NCI-H226 (cell line): ENCODE measurements at regions not wholly inside any gene's neighbourhood (a gene's known extent, or its start where the extent isn't known, plus 50 kb on each side); places are given as distances from the start of the nearest gene placed in this dataset.
"Not testable (repeated sequence)": the region's sequence is repeated elsewhere in the genome, so short reads cannot be mapped to it uniquely, and the experiment has no call there.

ENCODE experiments used
- DNase-seq: peaks from one replicate; pipeline ENCODE4 v3.0.0-alpha.2; 2015

DNA sequence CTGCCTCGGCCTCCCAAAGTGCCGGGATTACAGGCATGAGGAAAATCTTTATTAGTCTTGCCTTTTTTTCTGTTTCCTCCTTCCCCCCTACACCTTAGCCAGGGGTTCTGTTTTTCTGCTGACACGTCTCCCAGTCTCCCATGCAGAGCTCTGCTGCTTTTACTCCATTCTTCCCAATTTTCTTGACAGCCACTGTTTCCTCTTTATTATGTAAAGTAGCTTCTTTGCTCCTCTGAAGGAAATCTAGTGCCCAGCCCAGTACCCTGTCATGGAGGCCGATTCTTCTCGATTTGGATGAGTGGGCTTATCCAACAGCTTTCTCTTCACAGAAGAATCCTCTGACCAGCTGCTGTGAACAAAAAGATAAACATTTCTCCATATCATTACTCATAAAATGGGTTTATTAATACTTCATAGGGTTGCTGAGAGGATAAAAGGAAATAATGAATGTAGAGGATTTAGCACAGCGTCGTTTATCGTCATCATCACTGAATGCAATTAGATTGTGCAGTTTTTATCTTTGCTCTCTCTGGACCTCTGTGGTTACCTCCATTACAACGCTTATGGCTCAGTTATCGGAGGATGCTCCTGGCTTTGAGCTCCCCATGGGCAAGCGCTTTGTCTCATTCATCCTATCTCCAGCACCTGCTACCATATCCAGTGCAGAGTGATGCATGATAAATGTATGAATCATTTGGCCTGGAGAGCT is 375.6 kb upstream of the C11orf87 start:
- peak; percentile 9 for DNase-seq

DNA sequence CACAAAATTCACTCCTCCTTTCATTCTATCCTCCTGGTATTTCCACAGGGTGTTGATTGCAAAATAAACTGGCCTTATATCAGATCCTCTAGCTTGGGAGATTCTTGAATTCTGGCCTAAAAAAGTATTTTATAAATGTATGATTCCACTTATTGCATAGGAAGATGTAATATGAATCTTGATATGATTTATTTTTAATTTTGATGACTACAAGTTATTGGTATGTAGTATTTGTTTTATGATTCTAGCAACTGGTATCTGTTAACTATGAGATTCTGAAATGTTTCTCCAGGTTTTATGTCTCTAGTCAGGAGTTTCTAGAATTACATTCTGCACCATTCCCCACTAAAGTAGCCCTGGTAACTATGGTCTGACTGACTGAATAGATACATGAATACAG is 373.9 kb upstream of the C11orf87 start:
- no peak for DNase-seq

DNA sequence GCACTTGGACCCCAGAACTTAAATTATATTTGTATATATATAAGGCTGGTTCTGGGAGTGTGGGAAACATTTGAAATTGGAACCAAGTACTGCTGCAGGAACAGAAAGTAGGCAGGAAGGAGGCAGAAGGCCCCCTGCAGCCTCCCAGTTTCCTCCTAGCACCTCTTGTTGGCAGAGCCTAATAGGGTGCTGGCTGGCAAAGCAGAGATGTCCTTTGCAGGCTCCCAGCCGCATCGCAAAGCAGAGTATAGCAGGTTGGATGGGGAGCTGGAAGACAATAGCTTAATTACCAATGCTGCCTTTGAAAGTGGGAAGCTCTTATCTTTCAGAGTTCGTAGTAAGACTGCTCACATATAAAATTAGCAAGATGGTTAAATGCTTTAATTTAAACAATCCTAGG is 370.8 kb upstream of the C11orf87 start:
- no peak for DNase-seq

DNA sequence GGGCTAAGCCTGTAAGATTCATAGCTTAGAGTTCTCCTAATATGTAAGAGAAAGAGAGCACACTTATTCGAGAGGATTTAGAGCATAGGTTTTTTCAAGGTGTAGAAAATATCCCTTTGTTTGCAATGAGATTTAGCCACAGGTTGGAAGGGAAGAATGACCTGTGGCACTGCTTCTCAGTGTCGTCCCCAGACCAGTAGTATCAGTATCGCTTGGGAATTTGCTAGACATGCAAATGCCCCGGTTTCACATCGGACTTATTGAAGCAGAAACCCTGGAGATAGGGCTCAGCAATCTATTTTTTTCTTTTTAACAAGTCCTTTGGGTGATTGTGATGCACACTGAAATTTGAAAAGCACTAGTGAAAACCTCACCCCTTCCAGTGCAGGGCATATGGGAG is 362.6 kb upstream of the C11orf87 start:
- DNase-seq, result no peak

DNA sequence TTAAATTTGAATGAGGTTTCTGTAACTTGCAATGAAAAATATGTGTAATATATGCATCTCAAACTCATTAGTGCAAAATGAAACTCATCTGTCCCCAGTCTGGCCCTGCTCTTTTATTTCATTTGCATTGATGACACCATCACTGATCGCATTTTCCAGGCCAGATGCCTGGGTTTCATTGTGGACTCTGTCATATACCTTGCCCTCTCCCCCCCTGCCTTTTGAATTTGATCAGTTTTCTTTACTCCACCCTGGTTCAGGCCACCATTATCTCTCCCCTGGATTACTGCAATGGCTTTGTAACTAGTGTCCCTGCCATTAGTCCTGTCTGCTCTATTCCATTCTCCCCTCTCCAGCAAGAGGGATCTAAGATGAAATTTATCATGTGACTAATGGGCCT is 360.6 kb upstream of the C11orf87 start:
- DNase-seq, result no peak

DNA sequence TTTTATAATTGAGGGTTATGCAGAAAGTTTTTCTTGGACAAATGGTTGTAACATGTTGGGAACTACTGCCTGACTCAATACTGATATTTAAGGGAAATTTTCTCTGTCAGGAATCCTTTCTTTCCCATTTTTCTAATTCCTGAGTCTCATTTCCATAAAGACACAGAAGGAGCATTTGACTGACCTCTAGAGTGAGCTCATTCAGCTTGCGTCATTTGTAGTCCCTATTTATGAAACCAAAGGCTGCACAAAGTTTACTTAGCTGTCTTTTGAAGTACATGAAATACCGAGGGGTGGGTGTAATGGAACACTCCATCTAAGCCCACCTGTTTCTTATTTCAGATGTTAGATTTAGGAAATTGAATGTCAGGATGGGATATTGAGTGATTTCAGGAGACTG is 359.5 kb upstream of the C11orf87 start:
- DNase-seq, result no peak

DNA sequence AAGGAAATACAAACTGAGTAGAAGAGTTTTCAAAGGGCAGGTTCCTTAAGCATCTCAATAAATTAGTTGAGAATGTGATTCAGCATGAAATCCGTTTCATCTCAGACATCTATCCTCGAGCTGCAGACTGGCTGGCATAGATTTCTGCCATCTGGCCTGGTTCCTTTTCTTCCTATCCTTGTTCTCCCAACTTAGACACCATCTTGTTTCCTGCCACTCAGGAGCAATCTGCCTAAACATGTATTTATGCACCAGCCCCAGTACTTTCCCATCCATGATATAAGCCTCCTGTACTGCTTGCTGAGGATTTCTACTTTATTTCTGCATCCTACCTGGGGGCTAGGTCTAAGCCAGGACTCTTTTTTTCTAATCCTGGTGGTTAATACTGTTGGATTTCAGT is 359.1 kb upstream of the C11orf87 start:
- DNase-seq, result no peak

DNA sequence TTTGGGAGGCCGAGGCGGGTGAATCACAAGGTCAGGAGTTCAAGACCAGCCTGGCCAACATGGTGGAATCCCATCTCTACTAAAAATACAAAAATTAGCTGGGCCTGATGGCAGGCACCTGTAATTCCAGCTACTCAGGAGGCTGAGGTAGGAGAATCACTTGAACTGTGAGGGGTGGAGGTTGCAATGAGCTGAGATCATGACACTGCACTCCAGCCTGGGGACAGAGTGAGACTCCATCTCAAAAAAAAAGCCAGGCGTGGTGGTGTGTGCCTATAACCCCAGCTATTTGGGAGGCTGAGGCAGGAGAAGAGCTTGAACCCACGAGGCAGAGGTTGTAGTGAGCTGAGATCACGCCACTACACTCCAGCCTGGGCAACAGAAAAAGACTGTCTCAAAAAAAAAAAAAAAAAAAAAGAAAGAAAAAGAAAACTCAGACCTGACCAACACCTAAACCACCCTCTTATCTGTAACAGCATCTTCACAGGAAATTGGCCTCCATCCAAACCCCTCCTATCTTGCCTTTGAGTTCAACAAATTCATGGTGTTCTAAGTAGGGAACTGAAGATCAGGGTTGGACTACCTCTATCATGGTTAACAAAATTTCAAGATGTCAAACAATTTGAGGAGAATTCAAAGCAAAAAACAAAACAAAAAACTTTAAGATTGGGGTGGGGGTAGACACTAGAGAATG is 357.2 kb upstream of the C11orf87 start:
- not testable (repeated sequence) for DNase-seq

DNA sequence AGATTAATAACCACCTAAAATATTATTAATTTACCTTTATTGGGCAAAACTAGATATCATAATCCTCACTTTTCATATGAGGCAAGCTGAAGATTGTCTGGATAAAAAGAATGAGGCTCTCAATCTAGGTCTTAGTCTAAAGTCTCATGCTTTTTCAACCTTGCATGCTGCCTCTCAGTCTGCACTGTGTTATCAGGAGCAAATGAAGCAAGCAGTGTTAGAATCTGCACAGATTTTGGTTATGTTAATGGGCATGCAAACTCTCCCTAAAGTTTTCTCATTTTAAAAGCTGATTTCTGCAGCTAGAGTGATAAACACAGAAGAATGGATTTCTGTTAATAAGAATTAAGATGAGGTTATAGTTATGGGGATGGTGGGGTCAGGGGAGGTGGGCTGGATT is 350.7 kb upstream of the C11orf87 start:
- no peak for DNase-seq

DNA sequence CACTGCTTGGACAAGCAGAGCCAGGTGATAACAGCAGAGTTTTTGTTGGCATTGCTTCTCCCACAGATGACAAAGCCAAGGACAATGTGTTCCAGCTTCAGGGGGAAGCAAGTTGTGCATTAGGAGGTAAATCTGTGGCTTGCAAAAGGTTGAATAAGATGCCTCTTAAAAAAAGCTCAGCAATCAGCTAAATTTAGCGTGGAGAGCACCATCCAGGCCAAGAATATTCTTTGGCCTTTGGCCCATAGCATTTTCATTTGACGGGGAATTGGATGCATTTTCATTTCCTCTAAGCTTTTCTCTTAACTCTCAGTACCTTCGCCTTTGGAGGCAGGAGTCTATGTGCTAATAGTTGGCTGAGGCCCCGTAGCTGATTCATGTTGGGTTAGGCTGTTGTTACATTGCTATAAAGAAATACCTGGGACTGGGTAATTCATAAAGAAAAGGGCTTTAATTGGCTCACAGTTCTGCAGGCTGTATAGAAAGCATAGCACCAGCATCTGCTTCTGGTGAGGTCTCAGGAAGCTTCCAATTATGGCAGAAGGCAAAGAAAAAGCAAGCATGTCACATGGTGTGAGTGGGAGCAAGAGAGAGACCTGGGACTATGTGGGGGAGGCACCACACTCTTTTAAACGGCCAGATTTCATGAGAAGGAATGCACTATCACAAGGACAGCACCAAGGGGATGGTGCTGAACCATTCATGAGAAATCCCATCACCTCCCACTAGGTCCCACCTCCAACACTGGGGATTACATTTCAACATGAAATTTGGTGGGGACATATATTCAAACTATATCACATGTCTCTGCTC is 350.1 kb upstream of the C11orf87 start:
- peak; percentile 88 for DNase-seq

DNA sequence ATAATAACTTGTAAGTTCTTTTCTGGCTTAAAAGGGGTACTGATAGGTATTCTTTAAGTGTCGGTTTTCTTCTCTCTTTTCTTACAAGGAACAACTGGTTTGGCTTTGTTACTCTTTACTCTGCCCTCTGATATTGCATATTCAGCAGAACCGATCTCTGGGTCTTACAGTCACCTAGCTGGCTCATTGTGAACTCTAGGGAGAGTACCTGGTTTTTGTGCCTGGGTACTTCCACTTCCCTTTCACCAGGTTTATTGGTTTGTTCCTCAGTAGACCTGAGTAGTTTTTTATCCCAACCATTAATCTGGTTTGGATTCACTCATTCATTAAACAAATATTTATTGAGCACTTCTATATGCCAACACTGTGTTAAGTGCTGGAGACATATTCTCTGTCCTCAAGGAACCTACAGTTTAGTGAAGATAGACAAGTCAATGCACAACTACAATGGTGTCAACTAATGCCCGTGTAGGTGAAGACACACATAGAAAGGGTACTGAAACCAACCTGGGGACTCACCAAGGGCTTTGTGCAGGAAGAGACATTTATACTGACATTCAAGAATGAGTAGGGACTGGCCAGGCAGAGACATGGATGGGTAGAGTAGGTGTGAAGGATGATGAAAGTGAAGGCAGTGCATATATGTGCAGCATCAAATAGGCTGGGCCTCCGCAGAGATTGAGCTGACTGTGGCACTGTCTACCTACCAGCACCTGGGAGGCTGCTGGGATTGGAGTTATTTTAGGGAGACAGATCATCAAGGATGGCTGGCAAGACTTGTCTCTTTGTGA is 348.8 kb upstream of the C11orf87 start:
- DNase-seq, result no peak

DNA sequence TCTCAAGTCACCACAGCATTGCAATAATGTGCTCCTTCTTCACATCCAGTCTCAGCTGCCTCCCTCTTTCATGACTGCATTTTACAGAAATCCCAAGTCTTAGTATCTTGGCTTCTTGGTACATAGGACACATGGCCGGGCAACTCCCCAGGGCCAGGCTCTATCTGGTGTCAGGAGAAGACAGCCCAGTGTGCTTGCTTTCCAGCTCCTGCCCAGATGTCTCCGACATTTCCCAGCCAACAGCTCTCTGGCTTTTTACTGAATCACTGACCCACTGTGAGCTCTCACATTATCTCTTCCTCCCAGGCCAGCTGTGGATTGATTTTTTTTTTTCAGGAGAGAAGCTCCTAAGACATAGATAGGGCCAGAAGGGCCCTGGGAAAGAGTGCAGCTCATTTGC is 346.0 kb upstream of the C11orf87 start:
- no peak for DNase-seq

DNA sequence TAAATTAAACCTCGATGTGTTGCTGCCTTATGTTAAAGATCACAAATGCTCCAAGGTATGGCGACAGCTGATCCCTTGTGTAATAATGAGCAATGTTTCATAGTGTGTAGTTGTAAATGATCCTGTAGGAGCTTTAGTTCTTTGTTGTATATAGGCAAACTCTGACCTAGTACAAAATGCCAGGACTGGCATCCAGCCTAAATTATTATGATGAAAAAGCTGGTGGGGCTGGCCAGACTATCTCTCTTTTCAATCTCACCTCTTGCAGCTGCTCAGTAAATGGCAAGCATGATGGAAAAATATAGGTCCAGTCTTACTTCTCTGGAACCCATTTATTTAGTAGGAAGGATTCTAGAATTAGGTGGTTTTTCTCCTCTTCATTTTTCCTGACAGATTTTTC is 345.1 kb upstream of the C11orf87 start:
- DNase-seq, result no peak

DNA sequence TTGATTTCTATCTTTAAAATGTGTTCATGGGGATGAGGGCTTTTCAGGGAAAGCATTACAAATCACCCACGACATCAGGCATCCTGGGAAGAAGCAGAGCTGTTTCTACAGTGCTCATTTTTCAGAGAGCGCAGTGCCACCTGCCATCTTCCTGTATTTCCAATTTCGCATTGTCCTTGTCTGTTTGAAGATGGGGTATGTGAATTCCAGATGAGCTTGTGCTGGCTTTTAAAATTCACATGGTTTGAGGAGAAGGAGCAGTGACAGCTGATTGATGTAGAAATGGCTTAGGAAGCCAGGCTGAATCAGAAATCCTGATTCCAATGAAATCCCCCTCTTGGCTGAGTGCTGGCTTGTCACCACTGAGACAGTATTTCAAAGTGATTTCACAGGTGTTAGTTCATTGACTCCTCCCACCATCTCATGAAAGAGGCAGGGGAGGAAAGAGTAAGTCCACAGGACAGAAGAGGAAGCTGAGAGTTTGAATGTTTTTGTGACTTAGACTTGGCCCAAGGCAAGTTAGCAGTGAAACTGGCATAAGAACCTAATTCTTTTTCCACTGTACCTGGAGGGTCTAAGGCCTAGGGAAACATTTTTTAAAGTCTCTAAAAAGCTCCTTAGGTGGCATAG is 344.6 kb upstream of the C11orf87 start:
- DNase-seq, result no peak

DNA sequence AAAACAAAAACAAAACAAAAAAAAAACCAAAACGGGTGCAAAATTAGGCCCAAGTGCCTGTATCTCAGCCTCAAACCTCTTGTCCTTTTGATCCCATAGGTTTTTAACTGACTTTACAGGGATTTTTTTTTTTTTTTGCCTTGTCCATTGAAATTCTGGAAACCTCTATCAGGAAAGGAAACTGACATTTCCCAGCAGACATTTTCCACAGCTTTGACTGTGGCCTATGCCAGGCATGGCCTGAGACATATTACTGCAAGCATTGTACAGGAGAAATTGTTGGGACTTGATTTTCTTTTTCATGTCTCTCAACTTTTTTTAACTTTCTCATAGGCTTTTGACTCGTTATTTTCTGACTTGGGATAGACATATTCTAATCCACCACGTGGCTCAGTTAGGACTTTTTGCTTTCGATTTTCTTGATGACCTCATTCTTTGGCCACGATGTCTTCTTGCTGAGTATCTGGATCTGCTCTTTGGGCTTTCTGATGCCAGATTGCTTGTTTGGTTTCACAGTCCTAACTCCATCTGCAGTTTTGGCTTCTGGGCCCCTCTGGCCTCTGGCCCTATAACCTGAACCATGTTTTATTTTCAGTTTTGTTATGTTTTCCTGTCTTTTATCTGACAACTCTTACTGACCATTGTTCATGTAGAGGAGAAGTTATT is 336.1 kb upstream of the C11orf87 start:
- no peak for DNase-seq

DNA sequence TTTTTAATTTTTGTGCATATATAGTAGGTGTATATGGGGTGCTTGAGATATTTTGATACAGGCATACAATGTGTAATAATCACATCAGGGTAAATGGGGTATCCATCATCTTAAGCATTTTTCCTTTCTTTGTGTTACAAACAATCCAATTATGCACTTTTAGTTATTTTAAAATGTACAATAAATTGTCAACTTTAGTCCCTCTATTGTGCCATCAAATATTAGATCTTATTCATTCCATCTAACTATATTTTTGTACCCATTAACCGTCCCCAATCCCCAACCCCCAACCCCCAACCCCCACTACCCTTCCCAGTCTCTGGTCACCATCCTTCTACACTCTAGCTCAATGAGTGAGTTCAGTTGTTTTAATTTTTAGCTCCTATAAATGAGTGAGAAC is 335.1 kb upstream of the C11orf87 start:
- DNase-seq, result no peak

DNA sequence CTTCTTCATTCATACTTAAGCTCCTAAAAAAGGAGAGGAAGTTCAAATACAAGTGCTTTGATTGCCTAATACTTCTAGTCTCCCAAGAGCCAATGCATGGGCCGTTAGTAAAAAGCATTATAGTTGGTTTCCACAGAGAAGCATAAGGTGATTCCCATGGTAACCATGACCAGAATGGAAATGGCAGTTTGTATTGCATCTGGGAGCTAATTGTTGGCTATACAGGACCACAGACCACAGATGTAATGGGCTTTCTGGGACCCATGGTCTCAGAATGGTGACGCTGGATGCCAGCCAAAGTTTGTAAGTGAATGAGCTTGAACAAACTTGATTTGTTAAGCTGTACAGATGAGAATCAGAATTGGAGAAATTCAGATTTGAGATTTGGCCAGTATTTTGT is 333.9 kb upstream of the C11orf87 start:
- no peak for DNase-seq

DNA sequence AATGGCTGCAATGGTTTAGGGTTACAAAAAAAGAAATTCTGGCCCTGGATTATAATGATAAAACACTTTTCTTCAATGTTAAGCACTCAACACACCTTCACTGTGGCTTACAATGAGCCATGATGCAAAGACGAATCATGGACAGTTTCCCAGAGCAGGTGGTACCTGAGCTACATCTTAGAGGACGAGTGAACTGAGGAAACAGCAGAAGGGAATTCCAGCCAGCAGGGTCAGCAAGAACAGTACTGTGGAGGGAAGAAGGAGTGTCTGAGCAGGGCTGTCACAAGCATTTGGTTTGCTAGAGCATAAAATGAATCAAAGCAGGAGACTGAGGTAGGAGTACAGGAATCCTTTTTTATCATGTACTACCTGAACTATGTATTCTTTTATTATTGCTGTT is 332.8 kb upstream of the C11orf87 start:
- DNase-seq, result no peak

DNA sequence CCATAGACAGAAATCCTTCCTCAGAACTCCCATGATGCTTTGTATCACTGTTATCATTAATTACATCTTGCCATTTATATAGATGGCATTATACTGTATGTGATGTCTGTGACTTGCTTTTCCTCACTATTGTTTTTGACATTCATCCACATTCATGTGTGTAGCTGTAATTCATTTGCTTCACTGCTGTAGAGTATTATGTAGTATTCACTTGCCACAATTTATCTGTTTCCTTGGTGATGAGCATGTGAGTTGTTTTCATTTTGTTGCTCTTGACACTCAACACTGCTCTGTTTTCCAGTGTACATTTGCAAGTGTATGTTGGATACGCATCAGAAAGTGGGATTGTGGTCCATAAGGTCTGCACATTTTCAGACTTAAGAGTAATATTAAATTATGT is 328.6 kb upstream of the C11orf87 start:
- DNase-seq, result no peak

DNA sequence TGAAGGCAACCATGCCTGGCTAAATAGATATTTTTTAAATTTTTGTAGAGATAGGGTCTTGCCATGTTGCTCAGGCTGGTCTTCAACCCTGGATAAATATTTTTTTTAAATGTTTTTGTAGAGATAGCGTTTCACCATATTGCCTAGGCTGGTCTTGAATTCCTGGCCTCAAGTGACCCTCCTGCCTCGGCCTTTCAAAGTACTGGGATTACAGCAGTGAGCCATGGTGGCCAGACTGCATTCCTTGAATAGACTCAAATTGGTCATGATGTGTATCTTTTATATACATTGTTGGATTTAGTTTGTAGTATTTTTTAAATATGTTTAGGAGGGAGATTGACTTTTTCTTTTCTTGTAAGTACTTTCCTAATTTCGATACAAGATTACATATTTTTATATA is 325.7 kb upstream of the C11orf87 start:
- DNase-seq, result no peak

DNA sequence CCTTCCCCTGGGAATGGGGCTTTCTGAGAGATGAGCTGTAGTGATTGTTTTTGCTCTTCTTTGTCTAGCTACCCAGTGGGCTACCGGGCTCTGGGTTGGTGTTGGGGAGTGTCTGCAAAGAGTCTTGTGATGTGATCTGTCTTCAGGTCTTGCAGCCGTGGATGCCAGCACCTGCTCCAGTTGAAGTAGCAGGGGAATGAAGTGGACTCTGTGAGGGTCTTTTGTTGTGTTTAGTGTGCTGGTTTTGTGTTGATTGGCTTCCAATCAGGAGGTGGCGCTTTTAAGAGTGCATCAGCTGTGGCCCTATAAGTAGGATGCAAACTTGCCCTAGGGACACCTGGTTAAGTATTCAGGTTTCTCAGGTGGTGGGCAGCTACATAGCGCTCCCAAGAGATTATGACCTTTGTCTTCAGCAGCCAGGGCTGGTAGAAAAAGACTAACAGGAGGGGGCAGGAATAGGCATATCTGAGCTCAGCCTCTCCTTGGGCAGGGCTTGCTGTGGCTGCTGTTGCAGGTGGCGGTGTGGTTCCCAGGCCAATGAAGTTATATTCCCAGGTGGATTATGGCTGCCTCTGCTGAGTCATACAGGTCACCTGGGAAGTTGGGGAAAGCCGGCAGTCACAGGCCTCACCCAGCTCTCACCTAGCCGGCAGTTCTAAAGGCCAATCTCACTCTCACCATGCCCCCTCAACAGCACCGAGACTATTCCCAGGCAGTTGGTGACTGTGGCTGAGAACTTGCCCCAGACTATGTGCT is 315.7 kb upstream of the C11orf87 start:
- DNase-seq, result no peak
